GM23248 (cell line): ENCODE measurements at regions not wholly inside any gene's neighbourhood (a gene's known extent, or its start where the extent isn't known, plus 50 kb on each side); places are given as distances from the start of the nearest gene placed in this dataset.

ENCODE experiments used
- EZH2 ChIP-seq: fragments of 200-600 bp; sonication (generic); IDR thresholded peaks from 2 replicates; pipeline ENCODE4 v1.6.1; 2018; ENCODE audit warnings: antibody characterized with exemption, mild to moderate bottlenecking; ENCODE audit not compliant: insufficient read depth, poor library complexity, severe bottlenecking
- EZH2phosphoT487 ChIP-seq: fragments of 200-600 bp; sonication (generic); IDR thresholded peaks from 2 replicates; pipeline ENCODE4 v1.6.1; 2018; ENCODE audit warnings: antibody characterized with exemption, moderate library complexity, mild to moderate bottlenecking, low read depth; ENCODE audit not compliant: insufficient read depth

DNA sequence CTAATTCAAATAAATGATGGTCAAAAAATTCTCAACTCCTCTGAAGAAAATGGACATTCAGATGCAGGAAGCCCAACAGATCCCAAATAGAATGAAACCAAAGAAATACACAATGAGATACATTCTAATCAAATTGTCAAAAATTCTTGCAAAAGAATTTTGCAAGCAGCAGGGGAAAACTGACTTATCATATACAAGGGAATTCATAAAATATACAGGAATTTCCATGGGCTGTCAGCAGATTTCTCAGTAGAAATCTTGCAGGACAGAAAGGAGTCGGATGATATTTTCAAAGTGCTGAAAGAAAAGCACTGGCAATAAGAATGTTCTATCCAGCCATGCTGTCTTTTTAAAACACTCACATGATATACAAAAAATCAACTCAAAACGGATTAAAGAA, 194.6 kb upstream of the ZC3H12C start:
- TF ChIP-seq EZH2 (no peak), EZH2phosphoT487 (no peak)
